NCI-H146 treated with DMSO at 0.1 percent for 48 hours (cell line): ENCODE measurements at regions not wholly inside any gene's neighbourhood (a gene's known extent, or its start where the extent isn't known, plus 50 kb on each side); places are given as distances from the start of the nearest gene placed in this dataset.

ENCODE experiments used
- DNase-seq: peaks from one replicate; lab custom pipeline; 2025; ENCODE audit not compliant: unreplicated experiment; lab: John Stamatoyannopoulos, UW

- DNase-seq, result no peak
Observed at GRCh38 chr18:40048886-40049650, 1906.0 kb upstream of the PIK3C3 start.

DNA sequence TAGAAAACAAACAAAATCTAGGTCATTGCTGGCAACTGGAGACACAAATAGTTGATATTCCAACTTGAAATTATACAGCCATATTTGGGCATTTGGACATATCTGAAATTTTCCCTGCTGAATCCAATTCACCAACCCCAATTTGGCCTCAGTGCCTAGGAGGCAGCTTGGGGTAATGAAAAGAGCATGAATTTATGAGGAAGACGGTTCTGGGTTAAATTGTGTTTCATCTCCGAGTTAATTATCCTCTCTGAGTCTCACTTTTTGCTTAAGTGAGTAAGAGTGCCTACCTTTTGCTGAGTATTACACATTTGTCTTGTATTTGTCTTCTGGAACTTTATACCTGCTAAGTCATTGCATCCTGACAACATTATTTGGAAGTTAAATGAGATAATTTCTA is 1906.8 kb upstream of the PIK3C3 start:
- DNase-seq, result no peak

GRCh38 chr18:40046596-40046995 is 1908.4 kb upstream of the PIK3C3 start:
- no peak for DNase-seq

DNA sequence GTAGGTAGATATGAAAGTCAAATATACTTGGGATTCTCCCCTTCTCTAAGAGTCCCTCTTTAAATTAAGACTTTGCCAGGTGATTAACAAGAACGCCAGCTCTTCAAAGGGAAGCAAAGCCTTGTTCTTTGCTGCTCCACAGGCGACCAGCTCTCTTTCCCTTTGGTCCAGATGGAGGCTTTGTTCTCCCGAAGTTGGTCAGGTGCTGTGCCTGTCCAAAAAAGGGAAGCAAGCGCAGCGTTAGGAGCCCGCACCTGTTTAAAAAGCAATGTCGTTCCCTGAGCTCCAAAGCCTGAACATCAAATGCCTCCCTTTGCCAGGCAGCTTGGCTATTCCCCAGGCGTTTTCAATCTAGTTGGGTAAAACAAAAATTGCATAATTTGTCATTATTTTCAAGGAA is 1913.1 kb upstream of the PIK3C3 start:
- DNase-seq, result peak; percentile 80

GRCh38 chr18:40040574-40040973 is 1914.5 kb upstream of the PIK3C3 start:
- no peak for DNase-seq

- no peak for DNase-seq
Observed at GRCh38 chr18:40037356-40037755, 1917.7 kb upstream of the PIK3C3 start.

DNA sequence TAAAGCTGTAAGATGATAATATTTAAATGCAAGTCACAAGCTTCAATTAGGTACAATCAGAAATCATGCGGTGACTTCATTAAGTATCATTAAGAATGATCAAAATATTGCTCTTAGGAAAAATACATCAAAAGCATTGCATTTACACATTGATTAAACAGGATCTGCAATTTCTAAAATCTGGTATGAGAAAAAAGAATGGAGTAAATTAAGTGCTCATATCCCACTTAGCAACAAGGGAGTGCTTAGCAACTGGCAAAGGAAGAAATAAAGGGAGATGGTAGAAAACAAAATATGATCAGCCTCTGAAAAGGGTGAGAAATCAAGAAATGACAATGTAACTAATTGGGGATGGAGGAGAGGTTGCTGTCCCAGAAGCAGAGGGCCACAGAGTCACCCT is 1918.2 kb upstream of the PIK3C3 start:
- DNase-seq, result no peak

- DNase-seq, result no peak
Observed at GRCh38 chr18:40035966-40036365, 1919.1 kb upstream of the PIK3C3 start.

DNA sequence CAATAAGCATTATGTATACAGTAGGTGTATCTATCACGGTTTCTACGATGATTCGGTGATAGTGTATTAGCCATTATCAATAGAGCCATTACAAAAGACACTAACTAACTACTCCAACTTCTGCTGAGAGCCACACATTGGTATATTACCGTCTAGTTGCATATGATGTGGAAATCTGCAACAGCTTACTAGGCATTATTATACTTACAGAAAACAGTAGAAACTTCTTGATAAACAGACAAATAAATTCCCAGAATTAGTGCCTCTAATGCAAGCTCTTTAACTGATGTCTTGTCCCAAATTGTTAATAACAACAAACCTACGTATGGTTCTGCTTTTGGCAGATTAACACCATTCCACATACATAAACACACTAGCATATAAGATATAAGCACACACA is 1923.0 kb upstream of the PIK3C3 start:
- DNase-seq, result no peak

DNA sequence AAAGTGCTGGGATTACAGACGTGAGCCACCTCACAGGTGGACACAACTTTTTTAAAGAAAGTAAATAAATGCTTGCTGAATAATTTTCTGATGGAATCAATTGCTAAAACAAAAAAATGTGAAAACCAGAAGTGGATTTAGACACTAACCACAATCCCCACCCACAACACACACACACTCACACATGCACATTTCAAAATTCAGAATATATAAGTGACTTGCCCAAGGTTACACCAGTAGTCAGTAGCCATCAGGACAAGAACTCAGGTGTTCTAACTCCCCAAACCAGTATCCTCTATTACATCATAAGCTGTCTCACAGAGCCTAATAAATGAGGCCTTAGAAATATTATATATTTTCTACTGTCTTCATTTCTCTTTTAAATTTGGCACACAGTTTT is 1923.6 kb upstream of the PIK3C3 start:
- no peak for DNase-seq

- DNase-seq, result peak; percentile 86
Observed at GRCh38 chr18:40019797-40020392, 1935.1 kb upstream of the PIK3C3 start.

GRCh38 chr18:40018266-40018665 is 1936.8 kb upstream of the PIK3C3 start:
- DNase-seq, result peak; percentile 59

DNA sequence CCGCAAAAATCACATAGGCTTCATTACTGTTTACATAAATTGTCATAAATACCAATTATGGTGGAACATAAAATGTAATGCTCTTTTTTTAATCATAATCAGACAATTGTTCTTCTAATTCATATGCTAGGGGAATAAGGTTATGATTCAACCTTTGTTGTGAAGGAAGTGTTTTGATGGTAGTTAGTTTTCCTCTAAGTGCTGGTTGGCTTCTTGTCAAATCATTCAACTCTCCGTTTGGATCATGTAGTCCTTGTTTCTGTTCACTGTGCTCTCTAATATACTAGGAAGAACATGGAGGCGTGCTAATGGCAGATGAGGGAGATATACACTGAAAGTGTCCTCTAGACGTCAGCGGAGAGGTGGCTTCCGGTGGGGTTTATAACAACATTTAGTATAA is 1938.0 kb upstream of the PIK3C3 start:
- DNase-seq, result no peak

GRCh38 chr18:40016405-40016804 is 1938.6 kb upstream of the PIK3C3 start:
- no peak for DNase-seq

DNA sequence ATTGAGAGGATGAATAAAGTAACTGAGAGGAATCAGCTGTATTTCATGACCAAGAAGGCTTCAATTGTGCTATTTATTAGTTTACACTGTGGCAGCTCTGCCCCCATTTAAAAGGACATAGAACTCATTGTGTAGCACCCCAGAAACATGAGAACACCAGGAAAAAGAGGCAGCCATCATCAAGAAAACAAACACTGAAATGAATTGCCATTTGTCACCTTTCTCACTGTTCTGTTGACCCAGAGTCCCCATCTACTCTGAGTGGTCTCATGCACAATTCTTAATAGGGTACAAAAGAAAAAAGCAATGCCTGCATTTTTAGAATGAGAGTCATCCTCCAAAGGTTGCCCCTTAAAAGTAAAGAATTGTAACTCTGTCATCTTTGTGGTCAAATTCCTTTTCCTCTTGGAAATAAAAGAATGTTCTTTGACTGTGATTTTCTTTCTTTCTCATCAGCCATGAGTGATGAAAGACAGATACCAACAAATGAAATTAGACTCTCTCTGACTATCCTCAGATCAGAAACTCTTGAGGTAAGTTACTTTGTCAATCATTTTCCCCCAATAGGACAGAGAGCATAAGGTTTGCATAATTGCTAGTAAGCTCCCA is 1941.9 kb upstream of the PIK3C3 start:
- DNase-seq, result peak; percentile 30

GRCh38 chr18:40011201-40011600 is 1943.8 kb upstream of the PIK3C3 start:
- DNase-seq, result no peak

- DNase-seq, result no peak
Observed at GRCh38 chr18:40006634-40007033, 1948.4 kb upstream of the PIK3C3 start.

GRCh38 chr18:40004246-40004645 is 1950.8 kb upstream of the PIK3C3 start:
- no peak for DNase-seq

DNA sequence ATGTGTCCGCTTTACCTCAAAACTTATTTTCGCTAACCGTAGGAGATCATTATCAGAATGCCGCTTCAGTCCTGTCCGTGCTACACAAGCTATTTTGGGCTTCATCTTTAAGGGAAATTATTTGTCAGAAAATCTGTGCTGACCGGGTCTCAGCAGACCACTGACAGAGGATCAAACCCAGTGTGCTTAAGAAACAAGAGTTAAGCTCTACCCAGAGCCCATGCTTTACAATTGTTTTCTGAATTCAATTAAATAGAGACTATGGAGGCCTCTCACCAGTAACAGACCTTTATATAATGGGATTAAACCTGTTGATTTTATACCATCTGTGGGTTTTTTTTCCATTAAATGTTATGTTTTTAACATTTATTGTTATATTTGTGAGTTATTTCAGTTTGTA is 1956.7 kb upstream of the PIK3C3 start:
- no peak for DNase-seq

DNA sequence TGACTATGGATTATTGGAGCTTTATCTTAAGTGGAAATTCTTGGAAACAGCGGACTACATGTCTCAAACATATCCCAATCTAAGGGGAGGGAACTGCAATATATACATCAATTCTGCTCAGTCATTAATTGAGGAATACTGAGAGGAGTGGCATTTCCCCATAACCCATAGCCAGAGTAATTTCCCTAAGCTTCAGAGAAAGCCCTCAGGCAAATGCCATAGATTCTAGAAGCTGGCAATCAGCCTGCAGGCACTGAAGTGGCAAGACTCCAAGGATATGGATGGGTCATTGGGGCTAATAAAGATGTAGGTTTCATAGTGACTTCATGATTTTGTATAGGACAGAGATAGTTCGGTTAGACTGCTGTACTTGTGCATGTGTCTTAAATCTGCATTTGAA is 1960.5 kb upstream of the PIK3C3 start:
- no peak for DNase-seq

DNA sequence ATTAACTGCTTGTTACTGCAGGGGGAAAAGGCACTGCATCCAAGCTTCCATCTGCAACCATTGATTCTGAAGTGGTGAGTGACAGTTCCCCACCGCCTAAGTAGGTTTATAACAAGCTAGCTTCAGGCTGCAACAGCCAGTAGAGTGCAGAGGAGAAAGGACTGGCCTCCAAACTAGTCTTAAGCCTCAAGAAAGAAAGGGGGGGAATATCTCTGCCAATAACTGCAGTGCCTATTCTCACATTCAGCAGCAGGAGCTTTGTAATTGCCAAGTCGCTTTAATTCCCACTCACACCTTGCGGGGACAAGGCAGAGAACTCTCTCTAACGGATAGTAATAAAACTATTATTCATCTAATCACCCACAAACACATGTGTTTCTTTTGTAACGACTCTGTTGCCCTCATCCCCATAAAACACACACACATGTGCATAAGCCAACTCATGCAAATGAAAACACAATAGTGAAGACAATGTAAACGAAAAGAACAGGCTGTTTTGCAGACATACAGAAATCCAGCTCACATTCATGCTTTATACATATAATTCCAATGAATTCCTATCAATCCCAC is 1963.3 kb upstream of the PIK3C3 start:
- no peak for DNase-seq

DNA sequence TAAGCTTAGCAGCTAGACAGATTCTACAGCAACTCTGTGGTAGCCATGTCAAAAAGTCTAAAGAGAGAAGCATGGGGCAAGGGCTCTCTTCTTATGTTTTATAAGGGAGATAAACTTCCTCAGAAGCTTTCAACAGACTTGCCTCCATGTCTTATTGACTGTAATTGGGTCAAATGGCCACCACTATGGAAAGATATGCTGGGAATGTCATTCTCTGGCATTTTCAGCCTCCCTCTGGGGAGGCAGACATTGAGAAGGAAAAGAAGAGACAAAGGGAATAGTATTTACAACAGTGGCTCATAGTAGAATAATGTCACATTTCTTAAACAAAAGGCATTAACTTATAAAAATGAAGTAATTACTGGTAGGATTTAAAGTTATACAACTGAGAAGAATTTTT is 1964.5 kb upstream of the PIK3C3 start:
- DNase-seq, result no peak
